Activated T-cell treated with anti-CD3 and anti-CD28 coated beads, Interleukin-2, amount 50 U/mL, for 48 hours (primary cell): ENCODE measurements at regions not wholly inside any gene's neighbourhood (a gene's known extent, or its start where the extent isn't known, plus 50 kb on each side); places are given as distances from the start of the nearest gene placed in this dataset.

Source experiments
- DNase-seq, 2 experiments: peaks; one replicate each; pipeline ENCODE4 v3.0.0-alpha.2; 2020

- no peak for DNase-seq
These were observed 243.0 kb upstream of the WWC1 start for GRCh38 chr5:168048486-168048885.

- DNase-seq = no peak
These were observed 238.8 kb upstream of the WWC1 start for GRCh38 chr5:168052686-168053085.

- no peak for DNase-seq
These were observed 237.4 kb upstream of the WWC1 start for GRCh38 chr5:168054091-168054490.

GRCh38 chr5:168055141-168055683, 236.2 kb upstream of the WWC1 start:
- no peak for DNase-seq

- DNase-seq = no peak
These were observed 235.5 kb upstream of the WWC1 start for GRCh38 chr5:168055961-168056360.

- no peak for DNase-seq
These were observed 234.8 kb upstream of the WWC1 start for GRCh38 chr5:168056499-168057182.

GRCh38 chr5:168057905-168058304, 233.5 kb upstream of the WWC1 start:
- no peak for DNase-seq

GRCh38 chr5:168059131-168059530, 232.3 kb upstream of the WWC1 start:
- no peak for DNase-seq

- no peak for DNase-seq
These were observed 229.2 kb upstream of the WWC1 start for GRCh38 chr5:168062239-168062638.

GRCh38 chr5:168064457-168064856, 227.0 kb upstream of the WWC1 start:
- DNase-seq = no peak

- no peak for DNase-seq
These were observed 226.4 kb upstream of the WWC1 start for GRCh38 chr5:168064933-168065622.

GRCh38 chr5:168066536-168067208, 224.8 kb upstream of the WWC1 start:
- DNase-seq = no peak

GRCh38 chr5:168070761-168071160, 220.7 kb upstream of the WWC1 start:
- DNase-seq = no peak

- no peak for DNase-seq
These were observed 218.8 kb upstream of the WWC1 start for GRCh38 chr5:168072665-168073064.

GRCh38 chr5:168073311-168073710, 218.1 kb upstream of the WWC1 start:
- no peak for DNase-seq

GRCh38 chr5:168073991-168074800, 217.2 kb upstream of the WWC1 start:
- no peak for DNase-seq

- no peak for DNase-seq
These were observed 216.1 kb upstream of the WWC1 start for GRCh38 chr5:168075387-168075786.

- DNase-seq = peak; percentile 30 to 33
These were observed 214.9 kb upstream of the WWC1 start for GRCh38 chr5:168076561-168076991.

GRCh38 chr5:168085261-168086031, 206.0 kb upstream of the WWC1 start:
- no peak for DNase-seq

GRCh38 chr5:168086104-168086610, 205.3 kb upstream of the WWC1 start:
- DNase-seq = no peak

GRCh38 chr5:168086746-168087145, 204.7 kb upstream of the WWC1 start:
- no peak for DNase-seq
